Psoas muscle (tissue), 7 donors: ENCODE measurements at regions not wholly inside any gene's neighbourhood (a gene's known extent, or its start where the extent isn't known, plus 50 kb on each side); places are given as distances from the start of the nearest gene placed in this dataset.

Experiments used
- ATAC-seq, 4 donors: fragments of 200-7000 bp; cut with Tn5 transposase; one replicate each; pipeline ENCODE4 v1.9.1; 2020; ENCODE audit warnings: moderate library complexity in 3 of 4, mild to moderate bottlenecking in 2 of 4
- DNase-seq, 2 donors: peaks; one replicate each; pipeline ENCODE4 v3.0.0-alpha.2; 2020
- H3K27ac ChIP-seq: fragments of 200-600 bp; one replicate; pipeline ENCODE4 v1.8.0; 2022
- H3K27me3 ChIP-seq, 3 donors: fragments of 200-600 bp in 1 of 3; one replicate each; pipeline versions ENCODE4 v1.6.1 to v1.8.0; 2013 to 2022; ENCODE audit warnings: low read length in 2 of 3, mild to moderate bottlenecking in 2 of 3, moderate library complexity in 1 of 3; ENCODE audit not compliant: insufficient read depth in 3 of 3
- H3K36me3 ChIP-seq, 2 donors: fragments of 200-600 bp in 1 of 2; one replicate each; pipeline versions ENCODE4 v1.6.1 to v1.8.0; 2013 to 2022; ENCODE audit warnings: low read depth in 1 of 2, mild to moderate bottlenecking in 1 of 2, moderate library complexity in 1 of 2; ENCODE audit not compliant: insufficient read depth in 1 of 2
- H3K4me1 ChIP-seq: fragments of 200-600 bp; one replicate; pipeline ENCODE4 v1.8.0; 2022
- H3K4me3 ChIP-seq: fragments of 200-600 bp; one replicate; pipeline ENCODE4 v1.8.0; 2022; ENCODE audit warnings: mild to moderate bottlenecking
- H3K9me3 ChIP-seq: fragments of 200-600 bp; one replicate; pipeline ENCODE4 v1.8.0; 2022
- CTCF ChIP-seq: fragments of 200-600 bp; IDR thresholded peaks from one replicate; pipeline ENCODE4 v1.8.0; 2022; ENCODE audit warnings: antibody characterized with exemption
- WGBS, 3 donors: extraction: QIAGEN DNeasy Blood & Tissue Kit; methylation state at CpG; one replicate each; pipeline versions ENCODE4 v1.1.6 to v1.1.7; 2013; 5-methylcytosine and 5-hydroxymethylcytosine counted together
- intact Hi-C, 2 donors: fragments of 100-400 bp; cut with DNase I; formaldehyde crosslinking; loops; one replicate each; pipeline versions ENCODE4 v1.11.0 to v1.14.2; 2022
- donor health status: healthy with polysubstance abuse.
- donor health status: DM: no; HTN: no; CAD: no; lungs with moderate emphysema.
- donor health status: Bipolar disorder and iron deficiency.
- donor health status: healthy.
- donor health status: DM: yes; HTN: yes; CAD: no.
- donor health status: DM: no; HTN: no; CAD: no.
- donor health status: DM: yes; HTN: yes; CAD: no.

- Histone ChIP-seq H3K9me3 (no peaks in the 10 kb centered on the region), H3K4me1 (no peaks in the 10 kb centered on the region), H3K27ac (no peak overlapping the region), H3K27me3 (no peaks in the 10 kb centered on the region), H3K4me3 (no peak overlapping the region), H3K36me3 (no peaks in the 10 kb centered on the region)
- 87 to 89% (median 87%) methylated on average over 2 of the region's 2 CpGs for WGBS, 3 donors
- DNase-seq (no peak), ATAC-seq (no peak)
- intact Hi-C loops: no loop called here
- no peak for TF ChIP-seq CTCF
These were observed 790.9 kb downstream of the PDHA2 start for GRCh38 chr4:96630839-96631238.

GRCh38 chr4:96637971-96638412, 798.1 kb downstream of the PDHA2 start:
- ATAC-seq: no peak
- 31 to 53% (median 47%) methylated on average over 1 of the region's 1 CpG for WGBS, 3 donors
- no peak for DNase-seq
- no peaks in the 10 kb centered on the region for H3K9me3 ChIP-seq
- no peaks in the 10 kb centered on the region for H3K36me3 ChIP-seq
- H3K4me1 ChIP-seq: no peaks in the 10 kb centered on the region
- H3K4me3 ChIP-seq: no peak overlapping the region
- H3K27me3 ChIP-seq: no peaks in the 10 kb centered on the region
- no peak for TF ChIP-seq CTCF
- intact Hi-C loops: no loop called here
- no peak overlapping the region for H3K27ac ChIP-seq

GRCh38 chr4:96639932-96640331, 800.0 kb downstream of the PDHA2 start:
- ATAC-seq (no peak), DNase-seq (no peak)

GRCh38 chr4:96642490-96642889, 802.6 kb downstream of the PDHA2 start:
- no peaks in the 10 kb centered on the region for H3K36me3 ChIP-seq
- ATAC-seq (no peak), DNase-seq (no peak)
- WGBS, 3 donors: 63 to 75% (median 70%) methylated on average over 2 of the region's 2 CpGs
- no peak overlapping the region for H3K4me3 ChIP-seq
- no peak overlapping the region for H3K27ac ChIP-seq
- intact Hi-C loops: no loop called here
- no peaks in the 10 kb centered on the region for H3K9me3 ChIP-seq
- TF ChIP-seq CTCF: no peak
- no peaks in the 10 kb centered on the region for H3K27me3 ChIP-seq
- H3K4me1 ChIP-seq: no peaks in the 10 kb centered on the region

More at GRCh38 chr4:96639932-96640331, 800.0 kb downstream of the PDHA2 start:
- no peak for TF ChIP-seq CTCF
- intact Hi-C loops: no loop called here
- Histone ChIP-seq H3K4me3 (no peak overlapping the region), H3K27ac (no peak overlapping the region), H3K4me1 (no peaks in the 10 kb centered on the region), H3K9me3 (no peaks in the 10 kb centered on the region), H3K27me3 (no peaks in the 10 kb centered on the region), H3K36me3 (no peaks in the 10 kb centered on the region)

GRCh38 chr4:96646146-96646545, 806.3 kb downstream of the PDHA2 start:
- no peaks in the 10 kb centered on the region for H3K27me3 ChIP-seq
- ATAC-seq (no peak), DNase-seq (no peak)
- no peaks in the 10 kb centered on the region for H3K4me1 ChIP-seq
- intact Hi-C loops: no loop called here
- no peaks in the 10 kb centered on the region for H3K36me3 ChIP-seq
- H3K9me3 ChIP-seq: no peaks in the 10 kb centered on the region
- H3K4me3 ChIP-seq: no peak overlapping the region
- 38 to 49% (median 48%) methylated on average over 1 of the region's 1 CpG for WGBS, 3 donors
- no peak overlapping the region for H3K27ac ChIP-seq
- no peak for TF ChIP-seq CTCF
